ENCODE measurements at regions not wholly inside any gene's neighbourhood (a gene's known extent, or its start where the extent isn't known, plus 50 kb on each side); places are given as distances from the start of the nearest gene placed in this dataset.
"Not testable (repeated sequence)": the region's sequence is repeated elsewhere in the genome, so short reads cannot be mapped to it uniquely, and the experiment has no call there.

GRCh38 chr7:76891771-76892170, 140.4 kb downstream of the SPDYE17 start:
- not testable (repeated sequence) for H3K9me3 Mint-ChIP-seq, ATAC-seq, H3K4me3 Mint-ChIP-seq, H3K4me1 Mint-ChIP-seq, H3K27ac Mint-ChIP-seq, DNase-seq, H3K27me3 Mint-ChIP-seq

GRCh38 chr7:76879733-76880288, 152.3 kb downstream of the SPDYE17 start:
- ATAC-seq (peak; percentile 88), DNase-seq (peak; percentile 2 to 8)
- H3K9me3 Mint-ChIP-seq, H3K27ac Mint-ChIP-seq, H3K4me1 Mint-ChIP-seq, H3K27me3 Mint-ChIP-seq: not testable (repeated sequence)
- H3K4me3 Mint-ChIP-seq = peak overlapping the region in 1 of 2 donors; percentile 1

GRCh38 chr7:76875760-76876159, 156.4 kb downstream of the SPDYE17 start:
- not testable (repeated sequence) for H3K27me3 Mint-ChIP-seq, H3K4me1 Mint-ChIP-seq, ATAC-seq, H3K27ac Mint-ChIP-seq, DNase-seq, H3K9me3 Mint-ChIP-seq, H3K4me3 Mint-ChIP-seq

GRCh38 chr7:76870504-76870808, 161.7 kb downstream of the SPDYE17 start:
- not testable (repeated sequence) for H3K27me3 Mint-ChIP-seq, H3K4me1 Mint-ChIP-seq, DNase-seq, H3K27ac Mint-ChIP-seq, H3K4me3 Mint-ChIP-seq, ATAC-seq, H3K9me3 Mint-ChIP-seq

GRCh38 chr7:76867364-76867889, 164.7 kb downstream of the SPDYE17 start:
- H3K27ac Mint-ChIP-seq, DNase-seq, H3K4me1 Mint-ChIP-seq, H3K27me3 Mint-ChIP-seq, H3K4me3 Mint-ChIP-seq, H3K9me3 Mint-ChIP-seq, ATAC-seq: not testable (repeated sequence)

GRCh38 chr7:76863150-76863773, 168.9 kb downstream of the SPDYE17 start:
- H3K9me3 Mint-ChIP-seq, H3K27me3 Mint-ChIP-seq, H3K27ac Mint-ChIP-seq, DNase-seq, H3K4me3 Mint-ChIP-seq, ATAC-seq, H3K4me1 Mint-ChIP-seq: not testable (repeated sequence)

GRCh38 chr7:76862241-76862640, 169.9 kb downstream of the SPDYE17 start:
- H3K4me1 Mint-ChIP-seq, DNase-seq, H3K27me3 Mint-ChIP-seq, H3K9me3 Mint-ChIP-seq, H3K4me3 Mint-ChIP-seq: not testable (repeated sequence)
- ATAC-seq = peak; percentile 26
- peak overlapping the region in 1 of 2 donors; percentile 31 for H3K27ac Mint-ChIP-seq

- H3K27ac Mint-ChIP-seq, H3K27me3 Mint-ChIP-seq, ATAC-seq, DNase-seq, H3K4me1 Mint-ChIP-seq, H3K4me3 Mint-ChIP-seq, H3K9me3 Mint-ChIP-seq: not testable (repeated sequence)
Observed at GRCh38 chr7:76859933-76860332, 172.2 kb downstream of the SPDYE17 start.

- ATAC-seq = peak; percentile 76
- DNase-seq, H3K27me3 Mint-ChIP-seq, H3K4me1 Mint-ChIP-seq, H3K27ac Mint-ChIP-seq, H3K4me3 Mint-ChIP-seq, H3K9me3 Mint-ChIP-seq: not testable (repeated sequence)
Observed at GRCh38 chr7:76854631-76855030, 177.5 kb downstream of the SPDYE17 start.

GRCh38 chr7:76852787-76853584, 179.2 kb downstream of the SPDYE17 start:
- not testable (repeated sequence) for H3K27ac Mint-ChIP-seq, H3K27me3 Mint-ChIP-seq, ATAC-seq, DNase-seq, H3K4me3 Mint-ChIP-seq, H3K4me1 Mint-ChIP-seq, H3K9me3 Mint-ChIP-seq

GRCh38 chr7:76852362-76852761, 179.8 kb downstream of the SPDYE17 start:
- H3K9me3 Mint-ChIP-seq, ATAC-seq, H3K4me3 Mint-ChIP-seq, H3K27me3 Mint-ChIP-seq, DNase-seq, H3K27ac Mint-ChIP-seq, H3K4me1 Mint-ChIP-seq: not testable (repeated sequence)

- DNase-seq, H3K9me3 Mint-ChIP-seq, H3K27ac Mint-ChIP-seq, H3K4me3 Mint-ChIP-seq, H3K27me3 Mint-ChIP-seq, ATAC-seq, H3K4me1 Mint-ChIP-seq: not testable (repeated sequence)
Observed at GRCh38 chr7:76851617-76852016, 180.5 kb downstream of the SPDYE17 start.

GRCh38 chr7:76849887-76850563, 182.1 kb downstream of the SPDYE17 start:
- H3K27me3 Mint-ChIP-seq, ATAC-seq, DNase-seq: not testable (repeated sequence)

GRCh38 chr7:76839879-76840278, 192.3 kb downstream of the SPDYE17 start:
- H3K4me3 Mint-ChIP-seq, H3K4me1 Mint-ChIP-seq, ATAC-seq, H3K27me3 Mint-ChIP-seq, DNase-seq, H3K27ac Mint-ChIP-seq: not testable (repeated sequence)
- H3K9me3 Mint-ChIP-seq = peaks cover 12 to 17% of the 10 kb centered on the region in 2 donors

More at GRCh38 chr7:76849887-76850563, 182.1 kb downstream of the SPDYE17 start:
- not testable (repeated sequence) for H3K4me3 Mint-ChIP-seq, H3K27ac Mint-ChIP-seq, H3K4me1 Mint-ChIP-seq, H3K9me3 Mint-ChIP-seq

GRCh38 chr7:76839214-76839613, 192.9 kb downstream of the SPDYE17 start:
- ATAC-seq, H3K4me3 Mint-ChIP-seq, H3K27ac Mint-ChIP-seq, H3K4me1 Mint-ChIP-seq, H3K27me3 Mint-ChIP-seq, DNase-seq: not testable (repeated sequence)
- peaks cover 12 to 17% of the 10 kb centered on the region in 2 donors for H3K9me3 Mint-ChIP-seq
